ENCODE measurements at regions not wholly inside any gene's neighbourhood (a gene's known extent, or its start where the extent isn't known, plus 50 kb on each side); places are given as distances from the start of the nearest gene placed in this dataset.
"Not testable (repeated sequence)": the region's sequence is repeated elsewhere in the genome, so short reads cannot be mapped to it uniquely, and the experiment has no call there.

GRCh38 chr3:195669310-195669709, 51.5 kb upstream of the MUC20 start:
- DNase-seq = not testable (repeated sequence)

- DNase-seq = not testable (repeated sequence)
Observed at GRCh38 chr3:195668131-195668766, 52.5 kb upstream of the MUC20 start.

GRCh38 chr3:195665311-195665710, 55.5 kb upstream of the MUC20 start:
- not testable (repeated sequence) for DNase-seq

- not testable (repeated sequence) for DNase-seq
Observed at GRCh38 chr3:195664131-195664530, 56.6 kb upstream of the MUC20 start.

- DNase-seq = not testable (repeated sequence)
Observed at GRCh38 chr3:195659136-195659533, 61.6 kb upstream of the MUC20 start.

GRCh38 chr3:195658381-195659135, 62.2 kb upstream of the MUC20 start:
- not testable (repeated sequence) for DNase-seq

GRCh38 chr3:195657475-195658372, 63.1 kb upstream of the MUC20 start:
- peak; percentile 93 for DNase-seq

- not testable (repeated sequence) for DNase-seq
Observed at GRCh38 chr3:195656091-195656490, 64.7 kb upstream of the MUC20 start.

GRCh38 chr3:195654746-195655145, 66.0 kb upstream of the MUC20 start:
- DNase-seq = not testable (repeated sequence)

- not testable (repeated sequence) for DNase-seq
Observed at GRCh38 chr3:195654138-195654537, 66.6 kb upstream of the MUC20 start.

GRCh38 chr3:195653641-195654040, 67.1 kb upstream of the MUC20 start:
- DNase-seq = not testable (repeated sequence)

- DNase-seq = not testable (repeated sequence)
Observed at GRCh38 chr3:195647912-195648702, 64.4 kb upstream of the APOD start.

- not testable (repeated sequence) for DNase-seq
Observed at GRCh38 chr3:195645872-195646271, 62.1 kb upstream of the APOD start.

- not testable (repeated sequence) for DNase-seq
Observed at GRCh38 chr3:195643245-195643644, 59.5 kb upstream of the APOD start.

- not testable (repeated sequence) for DNase-seq
Observed at GRCh38 chr3:195642311-195642710, 58.6 kb upstream of the APOD start.

GRCh38 chr3:195638456-195638855, 54.7 kb upstream of the APOD start:
- DNase-seq = not testable (repeated sequence)

GRCh38 chr3:195637473-195638233, 53.9 kb upstream of the APOD start:
- DNase-seq = not testable (repeated sequence)

GRCh38 chr3:195637011-195637410, 53.3 kb upstream of the APOD start:
- not testable (repeated sequence) for DNase-seq

GRCh38 chr3:195635898-195636685, 52.4 kb upstream of the APOD start:
- not testable (repeated sequence) for DNase-seq

GRCh38 chr3:195635262-195635873, 51.6 kb upstream of the APOD start:
- not testable (repeated sequence) for DNase-seq
